Central memory CD4-positive, alpha-beta T cell (primary cell): ENCODE measurements at regions not wholly inside any gene's neighbourhood (a gene's known extent, or its start where the extent isn't known, plus 50 kb on each side); places are given as distances from the start of the nearest gene placed in this dataset.

ENCODE experiments used
- DNase-seq: peaks from one replicate; pipeline ENCODE4 v3.0.0; 2022

DNA sequence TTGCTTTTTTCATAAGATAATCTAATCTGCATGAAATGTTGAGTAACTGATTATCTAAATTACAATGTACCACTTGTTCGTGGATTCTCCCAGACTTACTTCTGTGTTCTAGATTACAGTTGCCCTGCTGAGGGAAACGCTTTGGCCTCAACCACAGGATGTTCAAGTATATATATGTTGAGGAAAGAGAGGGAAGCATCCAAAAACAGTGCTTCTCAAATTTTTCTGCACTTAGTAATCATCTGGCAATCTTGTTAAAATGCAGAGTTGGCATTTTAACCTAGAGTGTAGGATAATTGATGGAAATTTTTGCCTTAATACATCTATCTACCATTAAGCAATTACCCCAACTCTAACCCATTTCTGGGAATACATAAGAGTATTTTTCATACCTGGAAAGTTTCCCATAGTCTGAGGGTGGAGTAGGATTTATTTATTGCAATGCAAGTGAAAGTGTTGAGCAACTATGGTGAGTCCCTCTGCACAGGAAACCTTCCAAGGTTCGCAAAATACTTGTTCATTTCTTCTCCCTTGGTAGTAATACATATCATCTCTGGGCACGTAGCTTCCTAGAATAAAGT lies 59.6 kb upstream of the C1GALT1 start:
- DNase-seq, result no peak

DNA sequence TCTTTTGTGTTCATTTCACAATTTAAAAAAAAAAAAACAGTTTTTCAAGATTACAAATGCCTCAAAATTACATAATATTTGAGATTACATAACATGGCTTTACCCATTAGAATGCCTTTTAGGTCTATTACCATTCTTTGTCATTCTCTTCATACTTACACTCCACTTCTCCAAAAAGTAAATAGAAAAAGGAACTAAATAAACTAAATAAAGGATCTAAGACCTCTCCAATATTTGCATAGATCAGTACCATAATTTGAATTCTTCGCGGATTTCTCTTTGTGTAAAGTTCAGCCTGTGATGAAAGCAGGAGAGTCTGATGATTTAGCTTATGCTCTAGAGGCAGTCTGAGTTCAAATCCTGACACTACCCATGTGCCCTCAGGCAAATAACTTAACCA lies 56.4 kb upstream of the C1GALT1 start:
- DNase-seq, result no peak

DNA sequence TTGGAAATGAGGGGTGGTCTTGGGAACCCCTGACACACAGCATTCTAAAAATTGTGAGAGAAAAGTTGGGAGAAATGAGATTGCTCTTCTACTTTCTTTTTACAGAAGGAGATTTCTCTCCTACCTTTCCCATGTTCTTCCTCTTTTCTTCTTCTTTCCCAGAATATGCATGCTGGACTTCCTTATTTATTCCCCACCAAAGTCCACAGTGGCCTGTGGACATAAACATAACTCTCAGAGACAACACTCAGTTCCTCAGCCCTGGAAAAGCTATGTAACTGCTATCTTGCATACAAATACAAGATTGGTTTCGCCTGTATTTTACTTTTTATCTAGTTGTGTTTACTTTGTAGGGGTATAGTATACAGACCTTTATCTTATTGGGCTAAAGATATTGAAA lies 54.6 kb upstream of the C1GALT1 start:
- no peak for DNase-seq

DNA sequence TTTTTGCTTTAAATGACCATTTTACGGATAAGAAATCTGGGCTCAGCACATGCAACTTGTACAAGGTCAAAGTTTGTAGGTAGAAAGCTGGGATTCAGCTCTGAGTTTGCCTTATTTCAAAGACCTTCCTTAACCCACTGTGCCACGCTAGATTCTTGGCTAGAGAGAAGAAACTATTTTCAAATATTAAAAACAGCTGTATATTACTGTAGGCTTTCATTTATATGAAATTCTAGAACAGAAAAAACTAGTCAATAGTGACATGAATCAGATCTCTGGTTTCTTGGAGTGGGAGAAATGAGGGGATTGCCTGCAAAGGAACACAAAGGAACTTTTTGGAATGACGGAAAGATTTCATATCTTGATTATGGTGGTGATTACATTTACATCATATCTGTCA lies 53.0 kb upstream of the C1GALT1 start:
- DNase-seq, result no peak

DNA sequence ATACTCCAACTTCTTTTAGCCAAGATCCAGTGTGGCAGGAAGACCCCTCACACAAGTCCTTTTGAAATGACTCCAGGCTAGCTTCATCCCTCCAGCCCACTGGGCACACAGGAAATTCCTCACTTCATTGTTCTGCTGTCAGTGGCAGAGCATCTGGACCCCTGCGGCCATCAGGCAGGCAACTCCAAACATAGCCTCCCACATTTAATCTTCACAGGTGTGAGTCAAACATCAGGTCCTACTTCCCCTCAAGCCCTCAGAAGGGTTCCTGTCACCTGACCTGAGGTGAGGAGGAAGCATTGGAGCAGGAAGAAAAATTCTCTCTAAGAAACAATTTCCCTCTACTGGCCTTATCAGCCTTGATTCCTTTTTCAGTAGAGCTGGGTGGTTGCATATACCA lies 51.1 kb upstream of the C1GALT1 start:
- DNase-seq, result no peak
